Jurkat, Clone E6-1 (cell line): ENCODE measurements at regions not wholly inside any gene's neighbourhood (a gene's known extent, or its start where the extent isn't known, plus 50 kb on each side); places are given as distances from the start of the nearest gene placed in this dataset.
"Not testable (repeated sequence)": the region's sequence is repeated elsewhere in the genome, so short reads cannot be mapped to it uniquely, and the experiment has no call there.

Experiments
- DNase-seq: peaks from one replicate; pipeline ENCODE4 v3.0.0-alpha.2; 2011; ENCODE audit warnings: low read depth, low spot score
- H3K4me3 ChIP-seq: 2 replicates; pipeline ENCODE4 v1.5.1; 2011; ENCODE audit warnings: mild to moderate bottlenecking, low read length, control low read depth, moderate library complexity

DNA sequence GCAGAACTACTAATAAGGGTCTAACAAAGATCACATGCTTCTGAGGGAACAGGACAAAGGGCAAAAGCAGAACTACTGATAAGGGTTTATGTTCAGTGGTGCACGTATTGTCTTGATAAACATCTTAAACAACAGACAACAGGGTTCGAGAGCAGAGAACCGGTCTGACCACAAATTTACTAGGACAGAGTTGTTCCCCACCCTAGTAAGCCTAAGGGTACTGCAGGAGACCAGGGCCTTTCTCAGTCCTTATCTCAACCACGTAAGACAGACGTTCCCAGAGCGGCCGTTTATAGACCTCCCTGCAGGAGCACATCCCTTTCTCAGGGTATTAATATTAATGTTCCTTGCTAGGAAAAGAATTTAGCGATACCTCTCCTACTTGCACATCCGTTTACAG is 1089.5 kb upstream of the ATXN8OS start:
- DNase-seq, H3K4me3 ChIP-seq: not testable (repeated sequence)

DNA sequence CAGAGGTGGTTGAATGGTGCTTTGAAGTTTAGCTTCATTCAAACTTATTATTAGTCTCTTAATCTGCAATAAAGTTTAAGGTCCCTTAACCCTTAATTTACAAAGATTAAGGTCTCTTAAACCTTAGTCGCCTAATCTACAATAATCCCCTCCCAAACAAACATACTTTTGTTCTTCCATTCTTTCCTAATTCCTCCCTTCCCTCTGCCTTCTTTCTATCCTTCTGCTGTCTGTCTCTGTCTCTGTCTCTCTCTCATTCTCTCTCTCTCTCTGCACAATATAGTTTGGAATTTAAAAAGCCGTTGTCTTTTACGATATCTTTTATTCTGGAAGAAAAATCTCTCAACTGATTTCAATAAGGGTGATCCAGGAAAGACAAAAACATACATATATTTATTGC is 1096.8 kb upstream of the ATXN8OS start:
- DNase-seq, result no peak

DNA sequence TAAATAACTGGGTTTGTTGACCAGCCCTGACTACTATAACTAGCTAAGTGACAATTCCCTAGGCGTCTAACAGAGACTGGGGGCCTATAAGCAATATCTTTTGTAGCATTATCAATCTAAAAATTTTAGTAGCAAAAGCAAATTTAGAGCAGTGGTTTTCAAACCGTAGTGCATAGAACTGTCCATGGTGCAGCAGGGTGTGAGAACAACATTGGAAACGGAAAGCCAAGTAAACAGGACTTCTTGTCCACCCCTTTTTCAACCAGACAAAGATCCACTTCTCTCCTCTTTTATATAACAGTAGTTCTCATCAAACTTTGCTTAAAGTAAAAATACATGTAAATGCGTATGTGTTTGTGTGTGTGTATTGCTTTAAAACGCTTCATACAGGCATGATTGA is 1099.1 kb upstream of the ATXN8OS start:
- no peak for DNase-seq
- no peak overlapping the region for H3K4me3 ChIP-seq

More for the DNA sequence above, 1096.8 kb upstream of the ATXN8OS start:
- no peak overlapping the region for H3K4me3 ChIP-seq

DNA sequence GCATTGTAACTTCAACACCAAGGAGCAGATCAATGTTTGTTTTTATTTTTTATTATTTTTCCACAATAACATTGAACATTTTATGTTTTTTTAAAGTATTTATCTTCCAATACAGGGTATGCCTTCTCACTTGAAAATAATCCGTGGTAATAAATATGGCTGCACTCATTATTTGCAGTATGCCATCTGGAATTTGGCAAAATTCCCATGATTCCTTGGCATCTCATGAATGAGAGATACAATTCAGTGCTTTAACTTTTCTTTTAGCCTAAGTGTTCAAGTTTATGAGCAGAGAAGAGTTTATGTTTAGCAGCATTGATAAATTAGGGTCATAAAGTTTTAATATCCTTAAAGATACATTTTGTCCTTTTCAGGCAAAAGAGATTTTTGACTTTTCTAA is 1109.6 kb upstream of the ATXN8OS start:
- DNase-seq, result no peak
- no peak overlapping the region for H3K4me3 ChIP-seq

DNA sequence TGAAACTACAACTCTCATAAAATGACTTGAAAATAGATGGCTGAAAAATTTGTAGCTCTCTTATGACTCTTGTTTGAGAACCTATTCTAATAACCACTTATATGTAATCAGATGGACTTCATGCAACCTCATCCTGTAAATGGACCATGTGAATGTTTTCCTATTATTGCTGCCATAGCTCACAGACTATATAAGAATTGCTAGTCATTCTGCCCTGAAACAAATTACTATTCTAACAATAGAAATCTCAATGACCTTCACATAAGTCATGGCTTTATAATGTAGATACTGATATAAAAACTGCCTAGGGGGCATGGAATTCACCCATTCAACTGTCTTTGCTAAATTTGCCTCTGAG is 1111.0 kb upstream of the ATXN8OS start:
- DNase-seq, result no peak
- no peak overlapping the region for H3K4me3 ChIP-seq

DNA sequence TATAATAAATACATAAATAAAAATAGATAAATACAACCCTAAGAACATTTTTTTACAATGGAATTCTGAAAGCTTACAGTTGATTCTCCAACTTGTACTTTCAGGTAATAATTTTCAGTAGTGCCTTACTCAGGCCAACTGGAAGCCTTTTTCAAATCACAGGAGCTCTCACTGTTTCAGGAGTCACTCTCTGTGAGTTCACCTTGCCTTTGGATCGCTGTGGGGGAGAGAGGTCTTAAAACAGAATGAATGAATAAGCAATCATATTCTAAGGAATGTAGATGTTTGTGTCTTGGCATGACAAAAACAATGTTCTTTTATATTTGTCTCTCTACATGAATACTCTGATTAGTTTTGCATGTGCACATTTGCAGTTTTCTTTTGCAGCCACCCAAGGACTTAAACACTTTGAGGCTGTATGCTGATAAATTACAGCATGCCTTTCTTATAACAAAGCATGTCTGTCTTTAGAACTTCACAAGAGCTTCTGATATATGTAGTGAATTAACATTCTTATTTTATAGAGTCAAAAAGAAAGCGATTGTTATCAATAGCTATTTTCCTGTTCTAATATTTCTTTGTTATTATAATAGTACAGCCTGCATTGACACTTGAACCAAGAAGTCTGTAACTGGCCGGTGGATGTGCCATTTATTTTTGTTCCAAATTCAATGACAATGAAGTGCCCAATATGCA is 1111.5 kb upstream of the ATXN8OS start:
- no peak overlapping the region for H3K4me3 ChIP-seq
- no peak for DNase-seq

DNA sequence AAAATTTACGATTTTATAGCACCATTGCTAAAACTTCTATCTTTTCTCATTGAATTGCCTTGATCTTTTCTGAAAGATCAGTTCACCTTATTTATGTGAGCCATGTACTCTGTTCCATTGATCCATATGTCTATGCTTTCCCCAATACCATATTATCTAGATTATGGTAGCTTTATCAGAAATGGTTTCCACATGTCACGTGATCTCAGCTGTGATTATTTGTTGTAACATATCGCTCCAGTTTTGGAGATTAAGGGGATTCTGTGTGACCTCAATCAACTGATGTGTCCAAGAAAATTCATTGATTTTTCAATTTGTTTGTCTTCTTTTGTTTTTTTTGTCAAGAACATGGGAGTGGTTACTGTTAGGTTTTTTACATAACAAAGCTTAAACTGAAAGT is 1114.5 kb upstream of the ATXN8OS start:
- H3K4me3 ChIP-seq, result no peak overlapping the region
- DNase-seq, result no peak

DNA sequence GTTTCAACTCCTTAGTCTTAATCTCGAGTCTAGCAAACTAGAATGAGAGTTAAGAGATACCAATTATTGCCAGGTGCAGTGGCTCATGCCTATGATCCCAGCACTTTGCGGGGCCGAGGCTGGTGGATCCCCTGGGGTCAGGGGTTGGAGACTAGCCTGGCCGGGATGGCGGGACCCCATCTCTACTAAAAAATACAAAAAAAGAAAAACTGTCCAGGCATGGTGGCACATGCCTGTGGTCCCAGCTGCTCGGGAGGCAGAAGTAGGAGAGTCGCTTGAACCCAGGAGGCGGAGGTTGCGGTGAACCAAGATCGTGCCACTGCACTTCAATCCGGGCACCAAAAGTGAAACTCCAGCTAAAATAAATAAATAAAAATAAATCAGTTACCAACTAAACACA is 1119.5 kb upstream of the ATXN8OS start:
- DNase-seq, result no peak
- no peak overlapping the region for H3K4me3 ChIP-seq

DNA sequence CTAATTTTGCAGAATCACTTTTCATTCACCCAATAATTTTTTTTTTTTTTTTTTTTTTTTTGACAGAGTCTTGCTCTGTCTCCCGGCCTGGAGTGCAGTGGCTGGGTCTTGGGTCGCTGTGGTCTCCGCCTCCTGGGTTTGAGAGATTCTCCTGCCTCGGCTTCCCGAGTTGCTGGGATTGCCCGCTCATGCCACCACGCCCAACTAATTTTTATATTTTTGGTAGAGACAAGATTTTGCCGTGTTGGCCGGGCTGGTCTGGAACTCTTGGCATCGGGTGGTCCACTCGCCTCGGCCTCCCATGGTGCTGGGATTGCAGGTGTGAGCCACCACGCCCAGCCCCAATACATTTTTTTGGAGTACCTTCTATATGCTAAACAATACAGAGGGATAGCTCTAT is 1120.0 kb upstream of the ATXN8OS start:
- DNase-seq, result no peak
- no peak overlapping the region for H3K4me3 ChIP-seq

DNA sequence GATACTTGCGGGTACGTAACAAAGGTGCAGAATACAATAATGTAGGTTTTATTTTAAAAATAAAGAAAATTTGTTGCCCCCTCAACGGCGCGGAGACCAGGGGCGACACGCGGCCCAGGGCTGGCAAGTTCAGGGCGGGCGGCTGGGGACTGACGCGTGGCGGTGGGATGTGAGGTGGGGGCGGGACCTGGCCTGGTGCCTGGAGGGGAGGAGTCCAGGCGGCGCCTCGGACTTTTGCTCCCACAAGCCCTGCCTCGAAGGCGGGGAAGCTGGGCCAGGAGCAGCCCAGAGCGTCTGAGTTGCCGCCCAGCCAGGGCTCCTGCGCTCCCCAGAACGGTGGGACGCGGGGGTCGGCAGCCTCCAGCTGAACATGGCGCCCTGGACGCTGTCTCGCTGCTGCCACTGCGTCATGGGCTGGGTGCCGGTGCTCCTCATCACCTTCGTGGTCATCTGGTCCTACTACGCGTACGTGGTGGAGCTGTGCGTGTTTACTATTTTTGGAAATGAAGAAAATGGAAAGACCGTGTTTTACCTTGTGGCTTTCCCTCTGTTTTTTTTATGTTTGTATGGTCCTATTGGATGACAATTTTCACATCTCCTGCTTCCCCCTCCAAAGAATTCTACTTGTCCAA is 1122.8 kb upstream of the ATXN8OS start:
- no peak for DNase-seq
- H3K4me3 ChIP-seq, result no peak overlapping the region

DNA sequence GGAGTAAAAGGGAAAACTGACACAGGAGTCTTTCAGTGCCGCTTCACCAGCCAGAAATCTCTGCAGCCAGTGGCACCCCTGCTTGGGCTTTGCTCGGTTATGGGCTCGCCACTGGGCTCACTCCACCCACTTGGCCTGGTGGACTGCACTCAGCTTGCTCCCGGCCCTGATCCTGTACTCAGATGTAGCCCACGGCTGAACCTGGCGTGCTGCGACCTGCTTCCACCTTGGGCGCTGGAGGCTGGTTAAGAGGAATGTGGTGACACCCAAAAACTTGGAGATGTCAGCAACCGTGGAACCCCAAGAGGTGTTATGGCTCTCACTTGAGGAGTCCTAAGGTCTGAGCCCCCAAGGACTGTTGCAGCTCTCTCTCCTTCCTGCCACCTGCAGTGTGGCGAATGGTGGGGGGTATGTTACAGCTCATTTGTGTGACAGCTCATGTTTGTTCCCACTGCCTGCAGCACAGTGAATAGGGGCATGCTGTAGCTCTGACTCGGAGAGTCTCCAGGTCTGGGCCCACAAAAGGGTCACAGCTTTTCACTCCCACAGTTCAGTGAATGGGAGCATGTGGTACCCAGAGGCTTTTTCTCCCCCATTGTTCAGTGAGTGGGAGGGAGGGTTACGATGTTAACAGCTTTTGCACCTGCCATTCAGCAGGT is 1124.5 kb upstream of the ATXN8OS start:
- H3K4me3 ChIP-seq, result no peak overlapping the region
- no peak for DNase-seq

DNA sequence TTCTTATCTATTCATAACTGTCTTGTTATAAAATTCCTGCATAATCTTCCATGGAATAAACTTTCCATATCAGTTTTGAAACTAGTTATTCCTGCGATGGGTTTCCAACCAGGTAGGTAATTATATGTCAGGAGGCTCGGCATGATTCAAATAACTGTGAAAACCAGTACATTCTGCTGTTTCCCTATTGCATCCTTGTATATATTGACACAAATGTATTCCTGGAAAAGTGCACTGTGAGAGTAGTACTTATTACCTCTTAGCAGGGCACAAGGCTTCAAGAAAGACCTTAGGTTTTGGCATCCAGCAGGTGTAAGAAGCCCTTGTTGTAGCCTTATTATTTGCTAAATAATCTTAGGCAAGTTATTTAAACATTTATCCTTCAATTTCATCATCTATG is 1131.3 kb upstream of the ATXN8OS start:
- DNase-seq, result no peak
- H3K4me3 ChIP-seq, result no peak overlapping the region

DNA sequence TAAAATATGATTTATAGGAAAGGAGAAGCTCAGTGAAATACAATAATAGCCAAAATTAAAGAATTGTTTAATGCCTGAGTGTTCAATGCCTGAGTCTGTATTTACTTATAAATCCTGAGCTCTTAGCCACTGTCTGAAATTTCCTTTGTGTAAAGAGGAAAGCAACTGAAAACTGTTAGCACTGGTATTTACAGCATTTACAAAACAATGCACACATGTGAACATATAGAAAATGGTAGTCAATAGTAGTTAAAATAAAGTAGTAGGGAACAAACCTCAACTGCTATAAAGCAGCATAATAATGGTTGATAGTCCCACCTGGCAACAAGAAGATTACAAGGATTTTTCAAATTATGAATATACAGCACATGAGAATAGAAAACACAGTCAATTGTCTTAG is 1137.1 kb upstream of the ATXN8OS start:
- no peak for DNase-seq
- H3K4me3 ChIP-seq, result no peak overlapping the region

DNA sequence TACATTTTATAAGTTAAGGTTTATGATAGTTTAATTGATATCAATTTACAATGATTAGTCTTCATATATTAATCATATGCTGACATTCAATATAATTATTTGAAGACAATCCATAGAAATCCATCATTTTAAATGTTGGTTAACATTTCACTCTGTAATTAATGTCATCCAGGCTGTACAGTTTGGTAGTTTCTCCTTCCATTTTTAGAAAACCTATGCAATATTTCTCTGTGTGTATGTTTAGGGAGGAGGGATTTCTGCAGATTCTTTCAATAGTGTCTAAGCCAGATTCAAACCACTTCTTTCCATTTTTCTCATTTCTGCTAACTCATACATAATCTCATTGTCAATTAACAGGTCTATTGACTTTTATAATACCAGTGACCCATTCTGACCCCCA is 1159.0 kb upstream of the ATXN8OS start:
- H3K4me3 ChIP-seq, result no peak overlapping the region
- DNase-seq, result no peak

DNA sequence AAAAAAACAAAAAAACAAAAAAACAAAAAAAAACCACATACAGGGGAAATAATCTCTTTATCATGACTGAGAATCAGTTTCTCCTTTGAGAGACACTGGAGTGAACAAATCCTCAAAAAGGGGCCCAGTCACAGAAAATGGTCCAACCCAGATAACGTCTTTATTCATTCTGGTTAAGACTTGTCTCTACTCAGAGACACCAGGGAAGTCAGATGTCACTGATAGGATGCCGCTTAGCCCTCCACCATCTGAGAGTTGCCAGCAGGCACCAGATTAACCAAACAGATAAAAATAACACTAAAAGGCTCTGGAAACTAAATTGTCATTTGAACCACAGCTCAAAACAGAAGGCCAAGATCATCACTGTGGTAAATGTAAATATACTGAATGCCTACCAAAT is 1163.4 kb upstream of the ATXN8OS start:
- no peak overlapping the region for H3K4me3 ChIP-seq
- no peak for DNase-seq

DNA sequence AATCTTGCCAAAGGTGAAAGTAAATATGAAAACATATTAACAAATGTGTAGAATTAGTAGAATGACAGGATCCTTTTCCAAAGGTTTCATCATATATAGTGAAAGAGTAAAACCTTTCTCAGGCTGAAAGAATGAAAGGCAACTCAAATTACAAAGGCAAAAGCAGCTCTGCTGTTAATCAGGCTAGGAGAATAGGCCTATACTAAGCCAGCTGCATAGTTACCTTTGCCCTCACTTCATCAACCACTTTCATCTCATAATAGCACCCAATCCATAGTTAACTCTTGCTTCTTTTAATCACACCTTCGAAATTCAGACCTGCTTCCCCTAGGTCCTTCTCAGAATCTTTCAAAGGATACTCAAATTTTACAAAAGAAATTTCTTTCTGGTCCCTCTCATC is 1167.6 kb upstream of the ATXN8OS start:
- DNase-seq, result no peak
- H3K4me3 ChIP-seq, result no peak overlapping the region

DNA sequence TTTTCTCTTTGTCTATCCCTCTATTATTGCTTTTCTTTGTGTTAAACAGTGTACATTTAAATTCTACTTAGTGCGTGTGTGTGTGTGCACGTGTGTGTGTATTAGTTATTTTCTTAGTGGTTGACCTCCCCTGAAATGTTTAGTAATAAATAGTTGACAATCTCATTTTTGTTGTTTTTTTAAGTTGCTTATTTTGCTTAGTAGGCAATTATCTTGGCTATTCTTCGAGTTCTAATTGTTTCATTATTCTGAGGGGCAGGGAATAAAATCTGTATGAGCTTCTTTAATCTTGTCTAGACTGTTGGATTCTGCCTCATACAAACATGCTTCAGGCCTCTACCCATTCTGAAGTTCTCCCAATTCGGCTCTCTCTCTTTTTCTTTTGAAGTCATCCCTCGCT is 1169.0 kb upstream of the ATXN8OS start:
- no peak overlapping the region for H3K4me3 ChIP-seq

DNA sequence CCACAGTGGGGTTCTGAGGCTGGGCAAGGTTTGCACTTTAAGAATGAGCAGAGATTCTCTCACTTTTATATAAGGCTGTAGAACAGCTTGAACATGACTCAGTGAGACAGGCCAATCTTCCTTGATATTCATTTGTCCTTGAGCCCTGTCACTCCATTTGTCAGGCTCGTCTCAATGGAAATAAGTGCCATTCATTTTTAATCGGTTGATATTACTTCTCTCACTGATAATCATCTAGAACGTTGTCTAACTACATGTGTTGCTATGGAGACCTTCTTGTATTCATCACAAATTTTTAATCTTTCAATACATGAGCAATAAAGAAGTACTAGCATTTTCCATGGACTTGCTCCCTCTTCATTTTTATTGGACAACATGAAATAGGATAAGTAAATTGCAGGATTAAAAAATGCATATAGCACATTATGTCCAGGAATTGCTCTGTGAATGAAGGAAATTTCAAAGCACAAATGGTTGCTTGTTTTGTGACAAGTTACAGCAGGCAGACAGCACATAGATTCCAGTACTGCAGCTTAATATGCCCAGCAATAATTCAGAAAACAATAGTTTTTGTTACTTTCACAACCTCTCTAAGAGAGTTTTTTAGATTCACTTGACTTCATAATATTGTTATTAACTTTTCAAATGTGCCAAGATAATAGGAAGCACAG is 1178.4 kb upstream of the ATXN8OS start:
- DNase-seq, result no peak
- H3K4me3 ChIP-seq, result no peak overlapping the region

More for the DNA sequence above, 1169.0 kb upstream of the ATXN8OS start:
- DNase-seq, result no peak

DNA sequence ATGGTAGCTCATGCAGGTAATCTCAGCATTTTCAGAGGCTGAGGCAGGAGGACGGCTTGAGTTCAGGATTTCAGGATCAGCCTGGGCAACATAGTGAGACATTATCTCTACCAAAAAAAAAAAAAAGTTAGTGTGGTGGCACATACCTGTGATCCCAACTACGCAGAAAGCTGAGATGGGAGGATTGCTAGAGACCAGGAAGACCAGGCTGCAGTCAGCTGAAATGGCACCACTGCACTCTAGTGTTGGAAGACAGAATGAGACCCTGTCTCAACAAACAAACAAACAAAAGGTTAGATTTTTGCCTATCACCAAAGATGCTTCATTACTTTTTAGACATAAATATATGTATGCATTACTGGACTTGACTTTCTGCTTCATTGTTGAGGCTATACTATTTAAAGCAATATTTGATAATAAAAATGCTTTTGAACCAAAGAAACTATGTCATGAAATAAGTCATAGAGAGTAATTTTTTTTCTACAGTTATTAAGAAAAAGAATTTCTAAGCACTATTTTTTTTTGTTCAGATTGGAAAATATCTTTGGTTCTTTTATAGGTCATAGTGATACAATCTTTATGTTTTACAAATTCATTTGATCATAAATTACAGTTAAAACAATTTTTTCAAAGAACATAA is 1180.1 kb upstream of the ATXN8OS start:
- H3K4me3 ChIP-seq, result no peak overlapping the region
- no peak for DNase-seq

DNA sequence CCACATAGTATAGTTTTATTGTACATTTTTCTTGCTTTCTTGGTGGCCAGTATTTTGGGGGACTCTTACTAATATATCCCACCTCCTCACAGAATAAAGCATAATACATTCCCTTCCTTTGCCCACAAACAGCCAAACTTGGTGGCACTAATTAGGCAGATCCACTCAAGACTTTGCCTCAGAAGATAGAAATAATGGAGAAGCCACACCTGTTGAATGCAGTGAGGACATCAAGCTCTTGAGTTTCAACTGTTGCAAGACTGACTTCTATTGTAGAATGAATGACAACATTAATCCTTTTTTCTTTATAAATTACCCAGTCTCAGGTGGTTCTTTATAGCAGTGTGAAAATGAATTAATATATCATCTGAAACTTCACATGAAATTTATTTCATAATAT is 1183.6 kb upstream of the ATXN8OS start:
- DNase-seq, result no peak

More for the DNA sequence above, 1183.6 kb upstream of the ATXN8OS start:
- H3K4me3 ChIP-seq, result no peak overlapping the region
